Peyer's patch (tissue), 4 donors: ENCODE measurements at regions not wholly inside any gene's neighbourhood (a gene's known extent, or its start where the extent isn't known, plus 50 kb on each side); places are given as distances from the start of the nearest gene placed in this dataset.

Experiments used
- DNase-seq, 3 donors: peaks; one replicate each; pipeline ENCODE4 v3.0.0-alpha.2; 2017 to 2019
- H3K27ac ChIP-seq, 4 donors: fragments of 200-600 bp; sonication (generic); one replicate each; pipeline ENCODE4 v1.5.1; 2016 to 2019
- H3K27me3 ChIP-seq, 2 donors: fragments of 200-600 bp; sonication (generic); one replicate each; pipeline ENCODE4 v1.5.1; 2019
- H3K36me3 ChIP-seq, 3 donors: fragments of 200-600 bp; sonication (generic); one replicate each; pipeline ENCODE4 v1.5.1; 2016 to 2019
- H3K4me1 ChIP-seq, 4 donors: fragments of 200-600 bp; sonication (generic); one replicate each; pipeline ENCODE4 v1.5.1; 2016 to 2019
- H3K4me3 ChIP-seq, 4 donors: fragments of 200-600 bp; sonication (generic); 1 replicate in 3 of 4; 2 replicates in 1 of 4; pipeline ENCODE4 v1.5.1; 2016 to 2019; ENCODE audit warnings: mild to moderate bottlenecking in 1 of 4
- H3K9me3 ChIP-seq, 4 donors: fragments of 200-600 bp; sonication (generic); one replicate each; pipeline ENCODE4 v1.5.1; 2016 to 2019; ENCODE audit warnings: mild to moderate bottlenecking in 1 of 4
- POLR2A ChIP-seq, 2 donors: fragments of 450-650 bp; IDR thresholded peaks; one replicate each; pipeline ENCODE4 v1.5.1; 2017; ENCODE audit warnings: antibody characterized with exemption in 2 of 2, mild to moderate bottlenecking in 2 of 2, moderate library complexity in 2 of 2
- TF ChIP-seq, protein P1 (sequence below), 6 experiments: fragments of 450-650 bp in 4 of 6; fragments of 200-600 bp in 2 of 6; sonication (generic) in 1 of 6; IDR thresholded peaks; one replicate each; pipeline ENCODE4 v1.5.1; 2017 to 2019; ENCODE audit warnings: antibody characterized with exemption in 6 of 6, mild to moderate bottlenecking in 3 of 6, moderate library complexity in 1 of 6

DNA sequence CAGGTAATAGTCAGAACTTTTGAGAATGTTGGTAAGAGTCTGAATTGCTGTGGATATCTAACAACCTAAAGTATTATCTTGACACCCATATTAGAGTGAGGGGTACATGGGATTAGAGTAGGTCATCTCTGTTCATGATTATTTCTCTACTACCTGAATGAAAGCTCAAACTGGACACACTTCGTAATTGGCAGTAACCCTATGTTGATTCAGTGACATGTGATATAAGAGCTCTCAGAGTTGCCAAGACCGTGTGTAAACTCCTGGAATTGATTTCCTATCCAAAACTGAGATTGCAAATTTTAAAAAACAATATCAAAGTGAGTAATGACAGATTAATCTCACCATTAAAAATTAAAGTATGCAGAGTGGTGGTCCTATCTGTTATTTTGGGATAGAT lies 214.8 kb upstream of the ARHGEF26 start:
- Histone ChIP-seq H3K27me3 (no peaks in the 10 kb centered on the region), H3K9me3 (no peaks in the 10 kb centered on the region), H3K27ac (no peak overlapping the region), H3K4me1 (no peaks in the 10 kb centered on the region), H3K4me3 (no peak overlapping the region), H3K36me3 (no peaks in the 10 kb centered on the region)
- no peak for TF ChIP-seq POLR2A (IDR thresholded peaks at IDR 0.05)
- TF ChIP-seq, protein P1, sequence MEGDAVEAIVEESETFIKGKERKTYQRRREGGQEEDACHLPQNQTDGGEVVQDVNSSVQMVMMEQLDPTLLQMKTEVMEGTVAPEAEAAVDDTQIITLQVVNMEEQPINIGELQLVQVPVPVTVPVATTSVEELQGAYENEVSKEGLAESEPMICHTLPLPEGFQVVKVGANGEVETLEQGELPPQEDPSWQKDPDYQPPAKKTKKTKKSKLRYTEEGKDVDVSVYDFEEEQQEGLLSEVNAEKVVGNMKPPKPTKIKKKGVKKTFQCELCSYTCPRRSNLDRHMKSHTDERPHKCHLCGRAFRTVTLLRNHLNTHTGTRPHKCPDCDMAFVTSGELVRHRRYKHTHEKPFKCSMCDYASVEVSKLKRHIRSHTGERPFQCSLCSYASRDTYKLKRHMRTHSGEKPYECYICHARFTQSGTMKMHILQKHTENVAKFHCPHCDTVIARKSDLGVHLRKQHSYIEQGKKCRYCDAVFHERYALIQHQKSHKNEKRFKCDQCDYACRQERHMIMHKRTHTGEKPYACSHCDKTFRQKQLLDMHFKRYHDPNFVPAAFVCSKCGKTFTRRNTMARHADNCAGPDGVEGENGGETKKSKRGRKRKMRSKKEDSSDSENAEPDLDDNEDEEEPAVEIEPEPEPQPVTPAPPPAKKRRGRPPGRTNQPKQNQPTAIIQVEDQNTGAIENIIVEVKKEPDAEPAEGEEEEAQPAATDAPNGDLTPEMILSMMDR (IDR thresholded peaks at IDR 0.05), result no peak
- no peak for DNase-seq

DNA sequence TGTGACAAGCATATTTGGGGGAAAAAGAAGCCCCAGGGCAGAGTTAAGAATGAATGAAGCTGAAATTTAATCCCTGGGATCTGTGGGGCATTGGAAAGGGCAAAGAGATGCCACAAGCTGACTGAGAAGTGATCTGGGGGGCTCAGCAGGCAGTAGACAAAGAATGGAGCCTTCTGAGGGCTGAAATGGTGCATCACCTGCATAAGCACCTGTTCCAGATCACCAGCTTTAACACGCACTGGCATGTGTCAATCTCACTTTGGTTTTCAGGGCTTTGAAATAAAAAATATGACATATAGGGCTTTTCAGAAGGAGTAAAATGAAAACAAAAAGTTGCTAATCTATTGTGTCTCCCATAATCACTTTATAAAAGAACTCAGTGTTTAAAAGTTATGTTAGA lies 210.8 kb upstream of the ARHGEF26 start:
- Histone ChIP-seq H3K27me3 (no peaks in the 10 kb centered on the region), H3K4me3 (no peak overlapping the region), H3K9me3 (no peaks in the 10 kb centered on the region), H3K36me3 (no peaks in the 10 kb centered on the region), H3K4me1 (no peaks in the 10 kb centered on the region), H3K27ac (no peak overlapping the region)
- no peak for TF ChIP-seq POLR2A (IDR thresholded peaks at IDR 0.05)
- TF ChIP-seq, protein P1 (IDR thresholded peaks at IDR 0.05), result no peak
- DNase-seq, result no peak

DNA sequence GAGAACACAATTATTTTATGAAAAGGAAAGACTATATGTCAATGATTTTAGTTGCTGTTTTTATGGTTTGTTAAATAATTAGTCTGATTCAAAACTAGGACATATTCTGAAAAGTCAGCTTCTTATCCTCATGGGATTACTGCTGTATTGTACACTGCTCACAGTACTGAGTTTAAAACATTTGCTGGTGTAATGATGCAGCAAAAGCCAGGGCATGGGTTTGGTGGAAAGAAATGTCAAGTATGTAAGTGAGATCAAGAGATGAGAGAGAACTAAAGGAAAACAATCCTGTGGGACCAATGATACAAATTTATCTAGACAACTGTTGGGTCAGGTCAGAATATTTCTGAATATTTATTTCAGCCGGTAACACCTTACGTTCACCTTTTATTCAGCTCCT lies 210.1 kb upstream of the ARHGEF26 start:
- Histone ChIP-seq H3K36me3 (no peaks in the 10 kb centered on the region), H3K27ac (no peak overlapping the region), H3K4me1 (no peaks in the 10 kb centered on the region), H3K4me3 (no peak overlapping the region), H3K9me3 (no peaks in the 10 kb centered on the region), H3K27me3 (no peaks in the 10 kb centered on the region)
- no peak for TF ChIP-seq POLR2A (IDR thresholded peaks at IDR 0.05)
- TF ChIP-seq, protein P1 (IDR thresholded peaks at IDR 0.05), result no peak
- no peak for DNase-seq

DNA sequence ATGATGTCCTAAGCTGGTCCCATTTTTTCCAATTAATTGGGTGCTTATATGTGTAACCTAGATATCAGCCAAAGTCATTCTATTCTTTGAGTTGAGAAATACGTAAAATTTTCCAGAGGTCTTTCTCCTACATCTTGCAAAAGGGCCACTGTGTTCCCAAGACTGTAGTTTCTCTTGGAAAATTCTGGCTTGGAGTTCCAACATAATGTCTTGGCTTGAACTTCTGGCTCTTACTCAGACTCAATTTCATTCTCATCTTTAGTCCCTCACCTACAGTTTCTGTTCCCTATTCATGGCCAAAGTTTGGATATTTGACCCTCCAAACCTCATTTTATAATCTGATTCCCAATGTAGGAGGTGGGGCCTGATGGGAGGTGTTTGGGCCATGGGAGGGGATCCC lies 201.4 kb upstream of the ARHGEF26 start:
- H3K9me3 ChIP-seq, result no peaks in the 10 kb centered on the region
- H3K4me3 ChIP-seq, result no peak overlapping the region
- no peak for DNase-seq
- no peaks in the 10 kb centered on the region for H3K27me3 ChIP-seq
- H3K4me1 ChIP-seq, result no peaks in the 10 kb centered on the region
- TF ChIP-seq POLR2A (IDR thresholded peaks at IDR 0.05), result no peak
- no peaks in the 10 kb centered on the region for H3K36me3 ChIP-seq
- no peak overlapping the region for H3K27ac ChIP-seq

DNA sequence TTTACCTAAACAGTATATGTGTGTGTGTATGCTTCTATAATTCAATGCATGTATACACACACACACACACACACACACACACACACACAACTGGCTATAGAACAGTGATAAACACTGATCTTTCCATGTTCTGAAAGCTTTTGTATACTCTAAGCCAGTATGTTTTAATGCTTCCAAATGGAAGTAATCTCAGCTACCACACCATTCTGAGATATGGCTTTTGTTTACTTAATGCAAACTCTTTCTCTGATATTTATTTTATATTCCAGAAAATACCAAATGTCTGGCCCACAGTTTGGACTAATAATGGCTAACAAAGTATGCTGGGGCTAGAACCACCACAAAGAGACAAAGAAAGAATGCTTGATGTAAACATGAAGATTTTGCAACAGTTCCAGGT lies 199.4 kb upstream of the ARHGEF26 start:
- Histone ChIP-seq H3K36me3 (no peaks in the 10 kb centered on the region), H3K4me1 (no peaks in the 10 kb centered on the region), H3K27me3 (no peaks in the 10 kb centered on the region), H3K27ac (no peak overlapping the region), H3K4me3 (no peak overlapping the region), H3K9me3 (no peaks in the 10 kb centered on the region)
- TF ChIP-seq, protein P1 (IDR thresholded peaks at IDR 0.05), result no peak
- no peak for TF ChIP-seq POLR2A (IDR thresholded peaks at IDR 0.05)
- DNase-seq, result no peak

DNA sequence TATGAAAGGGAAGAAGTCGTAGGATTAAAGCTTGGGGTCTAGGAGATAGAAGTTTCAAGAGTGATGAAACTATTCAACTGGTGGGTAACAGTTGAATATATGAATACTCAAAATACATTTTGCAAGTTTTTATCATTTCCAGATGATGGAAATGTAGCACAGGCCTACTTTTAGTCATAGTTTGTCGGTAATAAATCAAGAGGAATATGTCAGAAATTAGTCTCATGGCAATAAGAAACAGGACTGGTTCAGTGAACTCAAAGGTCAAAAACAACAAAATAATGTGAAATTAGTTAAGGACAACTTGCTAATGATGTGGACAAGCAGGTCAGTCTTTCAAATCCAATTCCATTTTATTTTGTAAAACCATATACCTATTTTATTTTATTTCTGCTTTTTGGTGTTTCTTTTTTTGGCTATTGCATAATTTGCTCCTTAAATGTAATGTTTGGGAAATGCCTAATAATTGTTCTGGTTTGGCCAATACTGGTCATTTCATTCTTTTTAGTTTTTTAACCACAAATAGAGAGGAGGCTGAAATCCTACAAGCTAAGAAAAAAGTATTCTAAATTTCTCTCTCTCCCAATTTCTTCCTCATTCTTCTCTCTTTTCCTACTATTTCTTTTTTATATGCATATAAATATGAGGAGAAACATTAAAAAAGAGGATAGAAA lies 195.2 kb upstream of the ARHGEF26 start:
- no peak for DNase-seq
- Histone ChIP-seq H3K27ac (no peak overlapping the region), H3K4me3 (no peak overlapping the region), H3K27me3 (no peaks in the 10 kb centered on the region), H3K36me3 (no peaks in the 10 kb centered on the region), H3K9me3 (no peaks in the 10 kb centered on the region), H3K4me1 (no peaks in the 10 kb centered on the region)
- TF ChIP-seq, protein P1 (IDR thresholded peaks at IDR 0.05), result no peak
- no peak for TF ChIP-seq POLR2A (IDR thresholded peaks at IDR 0.05)
